ENCODE measurements at regions not wholly inside any gene's neighbourhood (a gene's known extent, or its start where the extent isn't known, plus 50 kb on each side); places are given as distances from the start of the nearest gene placed in this dataset.

GRCh38 chr19:34844277-34844676 is 71.3 kb upstream of the ZNF599 start:
- Histone ChIP-seq H3K27ac (no peak overlapping the region), H3K9me3 (no peaks in the 10 kb centered on the region), H3K36me3 (peaks cover 0 to 11% (median 0%) of the 10 kb centered on the region in 6 donors), H3K4me3 (no peak overlapping the region), H3K27me3 (replicated peaks in 1 of 7) (peaks cover 0 to 3% (median 0%) of the 10 kb centered on the region in 7 donors), H3K4me1 (no peaks in the 10 kb centered on the region)
- 75 to 85% (median 84%) methylated on average over 5 of the region's 5 CpGs for WGBS, 5 donors
- no peak for TF ChIP-seq POLR2AphosphoS5 (IDR thresholded peaks at IDR 0.05)
- no peak for TF ChIP-seq CTCF (IDR thresholded peaks at IDR 0.05 in 8 of 11, conservative IDR thresholded peaks at IDR 0.05 in 3 of 11)
- no peak for TF ChIP-seq POLR2A (IDR thresholded peaks at IDR 0.05)
- intact Hi-C loops (cut with DNase I; ENCODE audit: low total_unique reads): no loop called here
- no peak for DNase-seq

GRCh38 chr19:34841780-34842179 is 68.8 kb upstream of the ZNF599 start:
- H3K36me3 ChIP-seq: no peaks in the 10 kb centered on the region
- H3K4me1 ChIP-seq: peaks cover 0 to 21% (median 8%) of the 10 kb centered on the region in 6 donors
- no peak overlapping the region for H3K27ac ChIP-seq
- DNase-seq: no peak
- no peaks in the 10 kb centered on the region for H3K9me3 ChIP-seq
- 89 to 93% (median 91%) methylated on average over 10 of the region's 10 CpGs for WGBS, 5 donors
- TF ChIP-seq CTCF (IDR thresholded peaks at IDR 0.05 in 8 of 11, conservative IDR thresholded peaks at IDR 0.05 in 3 of 11) (no peak), POLR2AphosphoS5 (IDR thresholded peaks at IDR 0.05) (no peak), POLR2A (IDR thresholded peaks at IDR 0.05) (no peak)
- no peak overlapping the region for H3K4me3 ChIP-seq
- H3K27me3 ChIP-seq (replicated peaks in 1 of 7): peaks cover 0 to 15% (median 3%) of the 10 kb centered on the region in 7 donors
- intact Hi-C loops (cut with DNase I; ENCODE audit: low total_unique reads): no loop called here

GRCh38 chr19:34838753-34839431 is 65.9 kb upstream of the ZNF599 start:
- Histone ChIP-seq H3K9me3 (no peaks in the 10 kb centered on the region), H3K4me3 (peak overlapping the region in 3 of 8 donors; percentile 6 to 52 (median 24)), H3K27me3 (replicated peaks in 1 of 7) (peaks cover 0 to 17% (median 3%) of the 10 kb centered on the region in 7 donors), H3K4me1 (peaks cover 0 to 21% (median 8%) of the 10 kb centered on the region in 6 donors), H3K27ac (no peak overlapping the region), H3K36me3 (no peaks in the 10 kb centered on the region)
- 27 to 36% (median 35%) methylated on average over 34 to 43 of the region's 43 CpGs for WGBS, 5 donors
- intact Hi-C loops (cut with DNase I; ENCODE audit: low total_unique reads): no loop called here
- TF ChIP-seq POLR2AphosphoS5 (IDR thresholded peaks at IDR 0.05) (peak in 1 of 3 donors; percentile 9), CTCF (IDR thresholded peaks at IDR 0.05 in 8 of 11, conservative IDR thresholded peaks at IDR 0.05 in 3 of 11) (peak in 6 of 11 experiments; percentile 7 to 42 (median 34)), POLR2A (IDR thresholded peaks at IDR 0.05) (no peak)
- DNase-seq: peak; percentile 59

- peak overlapping the region in 3 of 8 donors; percentile 6 to 52 (median 24) for H3K4me3 ChIP-seq
- TF ChIP-seq CTCF (IDR thresholded peaks at IDR 0.05 in 8 of 11, conservative IDR thresholded peaks at IDR 0.05 in 3 of 11) (peak in 1 of 11 experiments; percentile 2), POLR2A (IDR thresholded peaks at IDR 0.05) (no peak)
- no peak overlapping the region for H3K27ac ChIP-seq
- peaks cover 0 to 21% (median 8%) of the 10 kb centered on the region in 6 donors for H3K4me1 ChIP-seq
- intact Hi-C loops (cut with DNase I; ENCODE audit: low total_unique reads): no loop called here
- H3K9me3 ChIP-seq: no peaks in the 10 kb centered on the region
- no peaks in the 10 kb centered on the region for H3K36me3 ChIP-seq
- peaks cover 0 to 17% (median 3%) of the 10 kb centered on the region in 7 donors for H3K27me3 ChIP-seq (replicated peaks in 1 of 7)
- WGBS, 5 donors: 65 to 76% (median 70%) methylated on average over 5 to 6 of the region's 6 CpGs
- DNase-seq: no peak
Observed at GRCh38 chr19:34838248-34838647, 65.2 kb upstream of the ZNF599 start.
